Epithelial cell of prostate (primary cell): ENCODE measurements at regions not wholly inside any gene's neighbourhood (a gene's known extent, or its start where the extent isn't known, plus 50 kb on each side); places are given as distances from the start of the nearest gene placed in this dataset.
"Not testable (repeated sequence)": the region's sequence is repeated elsewhere in the genome, so short reads cannot be mapped to it uniquely, and the experiment has no call there.

Experiments used
- DNase-seq: peaks from one replicate; pipeline ENCODE4 v3.0.0-alpha.2; 2011; ENCODE audit warnings: low read depth, low spot score
- H3K27ac ChIP-seq: fragments of 450-650 bp; 2 replicates; pipeline ENCODE4 v1.5.1; 2017; ENCODE audit warnings: mild to moderate bottlenecking

DNA sequence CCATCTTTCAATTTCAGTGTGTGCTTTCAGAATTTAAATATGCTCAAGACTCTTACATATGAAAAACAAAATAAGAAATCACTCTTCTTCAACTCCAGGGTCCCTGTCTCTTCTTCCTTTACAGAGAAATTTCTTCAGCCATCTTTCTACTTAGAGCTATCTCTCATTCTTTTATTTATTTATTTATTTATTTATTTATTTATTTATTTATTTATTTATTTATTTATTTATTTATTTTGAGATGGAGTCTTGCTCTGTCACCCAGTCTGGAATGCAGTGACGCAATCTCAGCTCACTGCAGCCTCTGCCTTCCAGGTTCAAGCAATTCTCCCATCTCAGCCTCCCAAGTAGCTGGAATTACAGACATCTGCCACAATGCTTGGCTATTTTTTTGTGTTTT lies 211.7 kb downstream of the DUSP10 start:
- not testable (repeated sequence) for DNase-seq, H3K27ac ChIP-seq

- DNase-seq = no peak
These were observed 211.1 kb downstream of the DUSP10 start for GRCh38 chr1:221530791-221531190.

GRCh38 chr1:221532071-221532773 lies 209.7 kb downstream of the DUSP10 start:
- DNase-seq = no peak
- H3K27ac ChIP-seq = no peak overlapping the region

More at GRCh38 chr1:221530791-221531190, 211.1 kb downstream of the DUSP10 start:
- H3K27ac ChIP-seq = no peak overlapping the region

DNA sequence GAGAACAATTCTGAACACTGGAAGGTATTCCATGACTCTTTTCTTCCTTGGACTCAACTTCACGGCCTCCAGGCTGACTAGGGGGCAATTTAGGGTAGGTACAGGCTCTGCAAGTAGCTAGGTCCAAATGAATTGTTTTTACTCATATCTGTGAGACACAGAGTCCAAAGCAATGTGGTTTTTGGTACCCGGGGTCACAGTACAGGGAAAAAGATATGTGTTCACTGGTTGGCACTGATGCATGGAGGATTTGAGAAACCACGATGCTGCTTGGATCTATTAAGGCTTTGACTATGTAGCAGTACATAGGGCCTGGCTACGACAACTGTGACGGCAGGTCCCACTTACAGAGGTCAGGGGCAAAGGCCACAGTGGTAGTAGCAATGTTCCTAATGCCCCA lies 200.6 kb downstream of the DUSP10 start:
- DNase-seq = no peak
- no peak overlapping the region for H3K27ac ChIP-seq

- DNase-seq = no peak
- no peak overlapping the region for H3K27ac ChIP-seq
These were observed 198.3 kb downstream of the DUSP10 start for GRCh38 chr1:221543529-221544120.

DNA sequence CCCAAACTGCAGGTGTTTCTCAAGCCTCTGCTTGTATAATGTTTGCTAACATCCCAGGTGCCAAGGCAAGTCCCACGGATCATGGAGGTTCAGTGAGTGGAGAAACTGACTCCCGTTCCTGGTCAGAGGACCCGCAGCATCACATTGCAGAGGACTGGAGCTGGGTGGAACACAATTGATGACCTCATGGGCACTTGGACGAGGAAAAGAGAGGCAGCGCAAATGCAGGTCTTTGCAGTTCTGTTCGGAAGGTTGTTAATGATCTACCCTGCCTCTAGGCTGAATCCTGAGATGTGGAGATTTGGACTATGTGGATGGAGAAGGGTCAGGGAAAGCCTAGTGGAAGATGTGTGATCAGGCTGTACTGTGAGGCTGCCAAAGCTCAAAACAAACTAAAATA lies 192.9 kb downstream of the DUSP10 start:
- DNase-seq = no peak
- no peak overlapping the region for H3K27ac ChIP-seq

GRCh38 chr1:221549815-221550214 lies 192.1 kb downstream of the DUSP10 start:
- no peak overlapping the region for H3K27ac ChIP-seq
- DNase-seq = no peak

DNA sequence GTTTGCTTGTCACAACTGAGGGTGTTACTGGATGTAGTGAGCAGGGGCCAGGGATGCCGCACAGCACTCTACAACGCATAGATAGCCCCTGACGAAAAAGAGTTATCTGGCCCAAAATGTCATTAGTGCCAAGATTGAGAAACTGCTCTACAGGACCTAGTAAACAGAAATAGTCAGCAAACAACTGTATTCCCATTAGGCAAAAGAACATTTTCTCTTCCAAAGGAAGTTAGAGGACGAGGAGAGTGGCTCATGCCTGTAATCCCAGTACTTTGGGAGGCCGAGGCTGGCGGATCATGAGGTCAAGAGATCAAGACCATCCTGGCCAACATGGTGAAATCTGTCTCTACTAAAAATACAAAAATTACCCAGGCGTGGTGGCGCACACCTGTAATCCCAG lies 189.1 kb downstream of the DUSP10 start:
- not testable (repeated sequence) for H3K27ac ChIP-seq, DNase-seq

- no peak overlapping the region for H3K27ac ChIP-seq
- DNase-seq = no peak
These were observed 186.0 kb downstream of the DUSP10 start for GRCh38 chr1:221555689-221556433.

- no peak for DNase-seq
- no peak overlapping the region for H3K27ac ChIP-seq
These were observed 185.5 kb downstream of the DUSP10 start for GRCh38 chr1:221556435-221556834.

- no peak overlapping the region for H3K27ac ChIP-seq
- no peak for DNase-seq
These were observed 184.9 kb downstream of the DUSP10 start for GRCh38 chr1:221557013-221557412.

DNA sequence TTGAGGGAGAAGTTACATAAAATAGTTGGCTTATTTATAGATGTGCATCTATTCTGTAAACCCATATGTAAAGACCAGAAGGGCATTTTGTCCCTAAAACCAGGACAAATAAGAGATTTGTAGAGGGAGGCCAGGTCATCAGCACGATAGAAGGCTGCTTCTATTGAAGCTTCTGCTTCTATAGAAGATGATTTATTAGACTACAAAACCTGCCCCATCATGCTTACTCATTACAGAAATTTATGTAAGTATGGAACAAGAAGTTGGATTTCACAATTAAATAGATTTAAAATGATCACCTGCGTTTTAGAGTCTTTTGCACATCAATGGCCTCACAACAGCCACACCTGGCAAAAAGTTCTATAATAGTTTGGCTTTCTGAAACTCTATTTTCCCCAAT lies 183.5 kb downstream of the DUSP10 start:
- no peak overlapping the region for H3K27ac ChIP-seq
- no peak for DNase-seq

GRCh38 chr1:221559911-221560310 lies 182.0 kb downstream of the DUSP10 start:
- no peak for DNase-seq
- H3K27ac ChIP-seq = no peak overlapping the region

DNA sequence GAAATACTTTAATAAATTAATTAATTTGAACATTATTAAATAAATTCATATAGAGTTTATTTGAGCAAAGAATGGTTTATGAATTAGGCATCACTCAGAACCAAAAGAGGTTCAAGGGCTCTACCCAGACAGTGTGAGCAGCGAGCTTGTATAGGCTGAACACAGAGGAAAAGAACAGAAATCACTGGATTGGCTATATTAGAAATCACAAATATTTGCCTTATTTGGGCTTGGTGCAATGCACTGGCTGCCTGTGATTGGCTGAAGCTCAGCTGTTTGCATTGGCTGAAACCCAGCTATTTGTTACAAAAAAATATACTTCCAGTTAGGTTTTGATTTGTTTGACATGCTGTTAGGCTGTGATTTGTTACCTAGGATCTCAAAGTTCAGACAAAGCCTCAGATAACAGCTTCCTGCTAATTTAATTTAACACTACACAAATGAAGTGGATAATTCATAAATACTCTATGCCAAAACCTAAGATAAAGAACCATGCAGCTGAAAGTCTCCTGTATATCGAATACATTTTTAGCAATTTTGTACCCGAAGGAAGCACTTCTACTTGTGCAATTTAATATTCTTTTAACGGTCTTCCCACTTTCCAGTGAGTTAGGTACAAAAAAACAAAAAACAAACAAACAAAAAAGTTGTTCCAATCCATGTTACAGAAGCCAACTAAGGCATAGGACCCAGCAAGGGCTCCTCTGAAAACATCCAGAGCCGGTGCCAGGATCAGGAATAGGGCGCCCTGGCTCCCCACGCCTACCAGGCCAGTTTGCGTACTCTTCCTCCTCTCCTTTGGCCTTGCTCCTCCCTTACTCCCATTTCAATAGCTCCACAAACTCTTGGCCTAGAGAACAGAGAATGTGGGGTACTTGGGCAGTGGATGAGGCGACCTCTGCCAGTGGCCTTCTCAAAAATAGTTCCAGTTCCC lies 179.1 kb downstream of the DUSP10 start:
- no peak overlapping the region for H3K27ac ChIP-seq
- DNase-seq = no peak

DNA sequence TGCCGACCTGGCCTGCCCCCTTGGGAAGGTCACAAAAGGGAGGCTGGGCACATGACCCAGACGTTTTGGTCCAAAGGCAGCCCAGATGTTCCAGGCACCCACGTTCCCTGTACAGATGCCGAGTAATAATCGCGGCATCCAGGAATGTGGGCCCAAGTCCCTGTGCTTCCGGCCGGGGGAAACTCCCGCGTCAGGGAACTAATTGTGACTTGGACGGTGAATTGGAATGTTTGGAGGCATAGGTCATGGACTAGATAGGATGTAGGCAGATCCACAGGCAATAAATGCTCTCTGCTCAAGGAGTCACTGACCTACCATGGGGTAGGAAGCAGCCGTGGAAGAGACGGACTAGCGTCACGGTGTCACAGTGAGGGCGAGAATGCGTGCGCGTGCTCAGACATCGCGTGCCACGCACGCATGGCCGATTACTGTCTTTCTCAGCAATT lies 178.4 kb downstream of the DUSP10 start:
- no peak for DNase-seq
- H3K27ac ChIP-seq = no peak overlapping the region

DNA sequence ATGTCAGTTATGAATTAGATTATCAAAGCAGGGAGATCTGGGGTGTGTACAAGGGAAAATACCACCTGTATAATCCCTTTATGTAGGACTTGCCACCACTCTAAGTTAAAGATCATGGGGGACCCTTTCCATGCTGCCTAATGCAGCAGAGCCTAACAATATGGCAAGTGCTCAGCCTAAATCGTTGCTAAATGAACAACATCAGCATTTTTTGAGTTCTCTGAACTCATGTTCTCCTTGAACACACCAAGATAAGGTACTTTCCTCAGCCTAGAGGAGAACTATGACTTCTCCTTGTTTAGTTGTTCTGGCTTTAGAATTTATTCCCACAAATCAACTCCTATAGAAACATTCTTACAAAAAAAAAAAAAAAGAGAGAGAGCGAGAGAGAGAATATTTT lies 177.0 kb downstream of the DUSP10 start:
- no peak for DNase-seq
- no peak overlapping the region for H3K27ac ChIP-seq

- no peak for DNase-seq
These were observed 176.2 kb downstream of the DUSP10 start for GRCh38 chr1:221565711-221566110.

DNA sequence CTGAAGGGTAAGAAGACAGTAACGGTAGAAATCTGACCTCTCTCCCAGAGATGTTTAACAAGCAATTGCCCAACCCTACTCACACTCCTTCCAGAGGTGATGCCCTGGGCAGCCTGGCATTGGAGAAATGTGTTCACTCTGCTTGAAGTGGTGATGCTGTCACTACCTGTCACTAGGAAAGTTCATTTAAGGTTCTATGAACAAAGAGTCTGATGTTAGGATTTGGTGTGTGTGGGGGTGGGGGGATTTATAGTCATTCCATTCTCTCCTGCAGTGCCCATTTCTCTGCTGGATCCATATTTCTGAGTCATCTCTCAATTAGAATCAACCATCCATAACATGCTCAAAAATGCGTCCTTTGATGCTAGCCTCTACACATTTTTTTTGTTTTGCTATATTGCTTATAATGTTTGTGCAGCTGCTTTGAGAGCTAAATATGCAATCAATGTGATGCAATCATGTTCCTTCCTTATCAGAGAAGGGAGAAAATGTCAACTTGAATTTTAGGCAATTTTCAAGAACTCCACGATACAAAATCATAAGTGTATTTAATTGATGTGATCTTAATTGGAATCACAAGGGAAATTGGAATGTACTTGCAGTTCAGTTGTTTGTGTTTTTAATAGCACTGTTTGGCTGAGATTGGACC lies 173.9 kb downstream of the DUSP10 start:
- H3K27ac ChIP-seq = no peak overlapping the region
- DNase-seq = no peak

More at GRCh38 chr1:221565711-221566110, 176.2 kb downstream of the DUSP10 start:
- H3K27ac ChIP-seq = no peak overlapping the region

GRCh38 chr1:221573756-221574155 lies 168.1 kb downstream of the DUSP10 start:
- no peak overlapping the region for H3K27ac ChIP-seq
- no peak for DNase-seq

DNA sequence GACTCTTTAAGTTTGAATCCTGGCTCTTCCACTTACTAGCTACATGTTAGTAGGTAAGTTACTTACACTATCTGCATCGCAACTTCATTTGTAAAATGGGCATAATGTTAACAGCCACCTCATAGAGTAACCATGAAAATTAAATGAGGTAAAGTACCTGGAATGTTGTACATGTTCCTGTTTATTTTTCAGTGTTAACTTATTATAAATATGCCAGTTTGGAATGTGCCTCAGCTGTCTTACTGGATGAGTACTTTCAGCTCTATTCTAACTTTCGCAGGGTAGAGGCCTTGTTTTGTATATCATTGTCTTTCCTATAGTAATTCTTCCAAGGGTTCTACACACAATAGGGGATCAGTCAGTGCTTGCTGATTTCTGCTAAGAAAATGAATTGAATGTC lies 167.4 kb downstream of the DUSP10 start:
- no peak for DNase-seq
- no peak overlapping the region for H3K27ac ChIP-seq
